ENCODE measurements at regions not wholly inside any gene's neighbourhood (a gene's known extent, or its start where the extent isn't known, plus 50 kb on each side); places are given as distances from the start of the nearest gene placed in this dataset.

- TF ChIP-seq CTCF (optimal IDR thresholded peaks at IDR 0.05 in 1 of 3, IDR thresholded peaks at IDR 0.05 in 1 of 3, conservative IDR thresholded peaks at IDR 0.05 in 1 of 3; ENCODE audit: extremely low read depth in 1 of 3, insufficient read depth in 2 of 3, low read length in 3 of 3) (no peak), EZH2 (IDR thresholded peaks at IDR 0.05; ENCODE audit: low read length) (no peak)
Observed at GRCh38 chr14:92247341-92247740, 75.6 kb upstream of the SLC24A4 start.
